ENCODE measurements at regions not wholly inside any gene's neighbourhood (a gene's known extent, or its start where the extent isn't known, plus 50 kb on each side); places are given as distances from the start of the nearest gene placed in this dataset.
"Not testable (repeated sequence)": the region's sequence is repeated elsewhere in the genome, so short reads cannot be mapped to it uniquely, and the experiment has no call there.

GRCh38 chr2:61645911-61646310 is 107.8 kb upstream of the XPO1 start:
- H3K27ac ChIP-seq = no peak overlapping the region
- TF ChIP-seq CTCF (IDR thresholded peaks at IDR 0.05) = no peak
- H3K36me3 ChIP-seq = no peaks in the 10 kb centered on the region
- H3K27me3 ChIP-seq = no peaks in the 10 kb centered on the region
- H3K4me3 ChIP-seq = no peak overlapping the region
- H3K4me1 ChIP-seq = no peaks in the 10 kb centered on the region
- DNase-seq = no peak
- H3K9me3 ChIP-seq = peaks cover 0 to 12% (median 0%) of the 10 kb centered on the region in 3 donors
- intact Hi-C loops (cut with DNase I; ENCODE audit: low total_unique reads) = no loop called here

- intact Hi-C loops (cut with DNase I; ENCODE audit: low total_unique reads); H3K4me1 ChIP-seq: not testable (repeated sequence)
These were observed 105.0 kb upstream of the XPO1 start for GRCh38 chr2:61643153-61643552.

DNA sequence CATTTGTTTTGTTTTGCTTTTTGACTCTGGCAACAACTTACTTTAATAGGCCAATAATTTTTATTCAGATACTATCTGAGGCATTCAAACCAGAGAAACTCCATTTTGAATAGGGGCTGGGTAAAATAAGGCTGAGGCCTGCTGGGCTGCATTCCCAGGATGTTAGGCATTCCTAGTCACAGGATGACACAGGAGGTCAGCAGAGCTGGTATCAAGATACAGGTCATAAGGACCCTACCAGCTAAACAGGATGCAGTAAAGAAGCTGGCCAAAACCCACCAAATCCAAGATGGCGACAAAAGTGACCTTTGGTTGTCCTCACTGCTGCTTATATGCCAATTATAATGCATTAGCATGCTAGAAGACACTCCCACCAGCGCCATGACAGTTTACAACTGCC is 102.2 kb upstream of the XPO1 start:
- Histone ChIP-seq H3K27ac (no peak overlapping the region), H3K27me3 (no peaks in the 10 kb centered on the region), H3K9me3 (no peaks in the 10 kb centered on the region), H3K36me3 (no peaks in the 10 kb centered on the region), H3K4me3 (no peak overlapping the region), H3K4me1 (no peaks in the 10 kb centered on the region)
- intact Hi-C loops (cut with DNase I; ENCODE audit: low total_unique reads) = no loop called here
- no peak for TF ChIP-seq CTCF (IDR thresholded peaks at IDR 0.05)
- no peak for DNase-seq

More at GRCh38 chr2:61643153-61643552, 105.0 kb upstream of the XPO1 start:
- not testable (repeated sequence) for H3K27me3 ChIP-seq, DNase-seq, H3K36me3 ChIP-seq, H3K4me3 ChIP-seq, H3K27ac ChIP-seq
- peaks cover 0 to 12% (median 0%) of the 10 kb centered on the region in 3 donors for H3K9me3 ChIP-seq

DNA sequence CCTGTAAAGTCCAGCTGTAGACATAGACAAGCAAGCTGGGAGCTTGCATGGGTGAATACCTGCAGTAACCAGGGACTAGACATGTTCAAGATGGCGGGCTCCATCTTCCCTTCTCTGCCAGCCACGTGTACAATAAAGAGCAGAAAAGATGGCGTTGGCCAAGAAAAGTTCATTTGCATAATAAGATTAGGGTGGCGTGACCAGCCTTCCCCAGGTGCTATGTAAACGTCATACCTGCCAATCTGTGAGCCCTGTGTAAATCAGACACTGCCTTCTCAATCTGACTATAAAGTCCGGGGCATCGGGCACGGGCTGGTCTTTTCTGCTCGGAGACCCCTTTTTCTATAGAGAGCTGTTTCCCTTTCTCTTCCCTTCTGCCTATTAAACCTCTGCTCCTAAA is 101.6 kb upstream of the XPO1 start:
- Histone ChIP-seq H3K4me1 (no peaks in the 10 kb centered on the region), H3K4me3 (no peak overlapping the region), H3K9me3 (no peaks in the 10 kb centered on the region), H3K27ac (no peak overlapping the region), H3K27me3 (no peaks in the 10 kb centered on the region), H3K36me3 (no peaks in the 10 kb centered on the region)
- no peak for TF ChIP-seq CTCF (IDR thresholded peaks at IDR 0.05)
- intact Hi-C loops (cut with DNase I; ENCODE audit: low total_unique reads) = no loop called here
- no peak for DNase-seq

GRCh38 chr2:61636686-61637085 is 98.5 kb upstream of the XPO1 start:
- no peak overlapping the region for H3K4me3 ChIP-seq
- intact Hi-C loops (cut with DNase I; ENCODE audit: low total_unique reads) = no loop called here
- no peak for TF ChIP-seq CTCF (IDR thresholded peaks at IDR 0.05)

DNA sequence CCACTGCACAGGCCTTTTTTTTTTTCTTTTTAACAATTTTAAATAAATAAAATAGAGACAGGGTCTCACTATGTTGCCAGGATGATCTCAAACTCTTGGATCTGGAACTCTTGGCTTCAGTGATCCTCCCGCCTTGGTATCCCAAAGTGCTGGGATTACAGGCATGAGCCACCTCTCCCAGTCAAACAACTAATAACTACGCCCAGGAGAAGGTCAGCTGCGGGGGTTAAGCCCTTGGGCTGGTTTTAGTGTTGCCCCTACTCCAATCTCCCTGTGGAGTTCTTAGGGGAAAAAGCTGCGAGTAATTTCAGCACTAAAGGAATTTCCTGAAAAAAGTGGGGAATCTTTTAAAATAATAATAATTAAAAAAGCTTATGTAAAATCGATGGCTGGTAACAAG is 96.4 kb upstream of the XPO1 start:
- intact Hi-C loops (cut with DNase I; ENCODE audit: low total_unique reads) = no loop called here
- no peaks in the 10 kb centered on the region for H3K9me3 ChIP-seq
- H3K4me3 ChIP-seq = no peak overlapping the region
- DNase-seq = no peak
- no peaks in the 10 kb centered on the region for H3K36me3 ChIP-seq
- TF ChIP-seq CTCF (IDR thresholded peaks at IDR 0.05) = no peak
- H3K27me3 ChIP-seq = peaks cover 0 to 3% of the 10 kb centered on the region in 2 donors
- H3K27ac ChIP-seq = no peak overlapping the region
- H3K4me1 ChIP-seq = no peaks in the 10 kb centered on the region

More at GRCh38 chr2:61636686-61637085, 98.5 kb upstream of the XPO1 start:
- no peaks in the 10 kb centered on the region for H3K9me3 ChIP-seq
- H3K36me3 ChIP-seq = no peaks in the 10 kb centered on the region
- H3K4me1 ChIP-seq = no peaks in the 10 kb centered on the region
- peaks cover 0 to 3% of the 10 kb centered on the region in 2 donors for H3K27me3 ChIP-seq
- no peak overlapping the region for H3K27ac ChIP-seq
- no peak for DNase-seq
